DMS153 (cell line): ENCODE measurements at regions not wholly inside any gene's neighbourhood (a gene's known extent, or its start where the extent isn't known, plus 50 kb on each side); places are given as distances from the start of the nearest gene placed in this dataset.
A peak's percentile ranks its signal among the peaks of the same experiment; 100 is the strongest.

Source experiments
- DNase-seq: peaks from one replicate; lab custom pipeline; 2025; lab: John Stamatoyannopoulos, UW

- no peak for DNase-seq
Observed at GRCh38 chr14:44297437-44297836, 209.6 kb downstream of the FSCB start.

GRCh38 chr14:44291366-44291915 lies 215.6 kb downstream of the FSCB start:
- DNase-seq: no peak

- DNase-seq: no peak
Observed at GRCh38 chr14:44287858-44288257, 219.2 kb downstream of the FSCB start.

- no peak for DNase-seq
Observed at GRCh38 chr14:44286201-44286600, 220.9 kb downstream of the FSCB start.

GRCh38 chr14:44283836-44284235 lies 223.2 kb downstream of the FSCB start:
- no peak for DNase-seq

GRCh38 chr14:44279357-44279756 lies 227.7 kb downstream of the FSCB start:
- DNase-seq: no peak

GRCh38 chr14:44271637-44272036 lies 235.4 kb downstream of the FSCB start:
- DNase-seq: no peak

- no peak for DNase-seq
Observed at GRCh38 chr14:44271006-44271405, 236.1 kb downstream of the FSCB start.

- DNase-seq: no peak
Observed at GRCh38 chr14:44265246-44265645, 241.8 kb downstream of the FSCB start.

- no peak for DNase-seq
Observed at GRCh38 chr14:44215660-44216059, 291.4 kb downstream of the FSCB start.

GRCh38 chr14:44211718-44212117 lies 295.4 kb downstream of the FSCB start:
- no peak for DNase-seq

- DNase-seq: no peak
Observed at GRCh38 chr14:44204061-44204835, 302.8 kb downstream of the FSCB start.

- no peak for DNase-seq
Observed at GRCh38 chr14:44180975-44181374, 326.1 kb downstream of the FSCB start.

GRCh38 chr14:44170556-44170955 lies 336.5 kb downstream of the FSCB start:
- DNase-seq: no peak

GRCh38 chr14:44170101-44170500 lies 337.0 kb downstream of the FSCB start:
- no peak for DNase-seq

- no peak for DNase-seq
Observed at GRCh38 chr14:44168566-44168965, 338.5 kb downstream of the FSCB start.

GRCh38 chr14:44166611-44167010 lies 340.5 kb downstream of the FSCB start:
- DNase-seq: no peak

- no peak for DNase-seq
Observed at GRCh38 chr14:44165936-44166335, 341.1 kb downstream of the FSCB start.

- DNase-seq: no peak
Observed at GRCh38 chr14:44165286-44165685, 341.8 kb downstream of the FSCB start.

- DNase-seq: no peak
Observed at GRCh38 chr14:44163946-44164345, 343.1 kb downstream of the FSCB start.

GRCh38 chr14:44162197-44162596 lies 344.9 kb downstream of the FSCB start:
- no peak for DNase-seq

GRCh38 chr14:44154874-44155273 lies 352.2 kb downstream of the FSCB start:
- DNase-seq: peak; percentile 7

- DNase-seq: no peak
Observed at GRCh38 chr14:44154446-44154845, 352.6 kb downstream of the FSCB start.
